SK-N-SH (cell line): ENCODE measurements at regions not wholly inside any gene's neighbourhood (a gene's known extent, or its start where the extent isn't known, plus 50 kb on each side); places are given as distances from the start of the nearest gene placed in this dataset.

Experiments used
- CTCF ChIA-PET: fragments of 300-600, 350-600 bp; formaldehyde crosslinking; extraction: SDS; loops from one replicate; lab custom pipeline; 2021; lab: Yijun Ruan, JAX
- POLR2A ChIA-PET: fragments of 350-600 bp; sonication (Branson Sonifier 250); formaldehyde crosslinking; extraction: SDS; loops from one replicate; lab custom pipeline; 2020; ENCODE audit warnings: antibody characterized with exemption, inconsistent platforms; lab: Yijun Ruan, JAX
- DNase-seq: peaks from one replicate; pipeline ENCODE4 v3.0.0; 2012
- H2AFZ ChIP-seq: fragments of 200-600 bp; sonication (generic); 2 replicates; pipeline ENCODE4 v1.8.1; 2016; ENCODE audit warnings: antibody characterized with exemption, mild to moderate bottlenecking, low read depth
- H3F3A ChIP-seq: fragments of 200-600 bp; sonication (generic); replicated peaks from 2 replicates; pipeline ENCODE3; 2016; ENCODE audit warnings: antibody characterized with exemption, mild to moderate bottlenecking; ENCODE audit not compliant: insufficient read depth
- H3K27ac ChIP-seq, 2 experiments: fragments of 200-500 bp in 1 of 2; fragments of 200-600 bp in 1 of 2; sonication (Bioruptor generic) in 1 of 2; sonication (generic), shearing (Covaris generic) in 1 of 2; 2 replicates each; pipeline versions ENCODE4 v1.5.1 to v1.6.1; 2014 to 2016; ENCODE audit warnings: low read depth in 2 of 2, inconsistent platforms in 1 of 2, low read length in 1 of 2, mild to moderate bottlenecking in 1 of 2, mixed read lengths in 1 of 2
- H3K27me3 ChIP-seq: fragments of 200-600 bp; sonication (generic), shearing (Covaris generic); 2 replicates; pipeline ENCODE4 v1.6.1; 2016; ENCODE audit warnings: mixed run types; ENCODE audit not compliant: insufficient read depth
- H3K36me3 ChIP-seq, 2 experiments: fragments of 200-500 bp in 1 of 2; fragments of 200-600 bp in 1 of 2; sonication (Bioruptor generic) in 1 of 2; sonication (generic) in 1 of 2; replicated peaks in 1 of 2; 2 replicates each; pipeline versions ENCODE3 to v1.5.1; 2014 to 2016; ENCODE audit warnings: low read length in 1 of 2, mild to moderate bottlenecking in 1 of 2; ENCODE audit not compliant: insufficient read depth in 2 of 2, control insufficient read depth in 1 of 2
- H3K4me1 ChIP-seq, 2 experiments: fragments of 200-500 bp in 1 of 2; fragments of 200-600 bp in 1 of 2; sonication (Bioruptor generic) in 1 of 2; sonication (generic), shearing (Covaris generic) in 1 of 2; 2 replicates each; pipeline versions ENCODE4 v1.5.1 to v1.6.1; 2014 to 2016; ENCODE audit warnings: low read depth in 1 of 2, low read length in 1 of 2, mixed run types in 1 of 2; ENCODE audit not compliant: insufficient read depth in 2 of 2, control insufficient read depth in 1 of 2
- H3K4me2 ChIP-seq: fragments of 200-600 bp; sonication (generic), shearing (Covaris generic); 2 replicates; pipeline ENCODE4 v1.6.1; 2017; ENCODE audit warnings: mixed run types
- H3K4me3 ChIP-seq, 2 experiments: fragments of 200-500 bp in 1 of 2; fragments of 200-600 bp in 1 of 2; sonication (Bioruptor generic) in 1 of 2; sonication (generic), shearing (Covaris generic) in 1 of 2; 2 replicates each; pipeline versions ENCODE4 v1.5.1 to v1.8.1; 2014 to 2016; ENCODE audit warnings: low read depth in 2 of 2, inconsistent platforms in 1 of 2, low read length in 1 of 2, mild to moderate bottlenecking in 1 of 2, mixed read lengths in 1 of 2, moderate library complexity in 1 of 2
- H3K79me2 ChIP-seq: fragments of 200-600 bp; sonication (generic); 2 replicates; pipeline ENCODE4 v1.8.1; 2017; ENCODE audit warnings: mild to moderate bottlenecking; ENCODE audit not compliant: insufficient read depth
- H3K9ac ChIP-seq: fragments of 200-600 bp; sonication (generic); 2 replicates; pipeline ENCODE4 v1.6.1; 2017; ENCODE audit warnings: mixed run types
- H3K9me2 ChIP-seq: fragments of 200-600 bp; sonication (generic); 2 replicates; pipeline ENCODE4 v1.6.1; 2017; ENCODE audit warnings: mixed run types
- H3K9me3 ChIP-seq: fragments of 200-600 bp; sonication (generic); 2 replicates; pipeline ENCODE4 v1.6.1; 2017; ENCODE audit warnings: mixed run types, mild to moderate bottlenecking, moderate library complexity
- H4K20me1 ChIP-seq: fragments of 200-600 bp; sonication (generic); 2 replicates; pipeline ENCODE4 v1.6.1; 2017; ENCODE audit warnings: mild to moderate bottlenecking, mixed run types; ENCODE audit not compliant: insufficient read depth
- CTCF ChIP-seq: fragments of 200-600 bp; sonication (generic); IDR thresholded peaks from 2 replicates; pipeline ENCODE4 v1.6.1; 2017; ENCODE audit warnings: antibody characterized with exemption, mild to moderate bottlenecking, moderate library complexity
- EP300 ChIP-seq, 2 experiments: IDR thresholded peaks; 2 replicates each; pipeline versions ENCODE4 v1.4.0 to v1.6.1; 2012; ENCODE audit warnings: borderline replicate concordance in 1 of 2, low read depth in 1 of 2, low read length in 1 of 2
- EZH2phosphoT487 ChIP-seq: fragments of 200-600 bp; sonication (generic); IDR thresholded peaks from 2 replicates; pipeline ENCODE4 v1.6.1; 2017; ENCODE audit warnings: low read depth, mixed run types, mild to moderate bottlenecking, antibody characterized with exemption, moderate library complexity, borderline replicate concordance
- FOSL2 ChIP-seq: IDR thresholded peaks from 2 replicates; pipeline ENCODE4 v1.4.0; 2012; ENCODE audit warnings: low read depth, mild to moderate bottlenecking, moderate library complexity, borderline replicate concordance
- FOXJ3 ChIP-seq: sonication (generic); formaldehyde crosslinking; IDR thresholded peaks from 2 replicates; pipeline ENCODE4 v1.5.1; 2020; ENCODE audit warnings: mild to moderate bottlenecking, missing genetic modification reagents
- GABPA ChIP-seq: IDR thresholded peaks from 2 replicates; pipeline ENCODE4 v1.4.0; 2012; ENCODE audit warnings: low read depth, mild to moderate bottlenecking
- IRF3 ChIP-seq: fragments of 150-350 bp; IDR thresholded peaks from 2 replicates; pipeline ENCODE4 v1.6.1; 2016; ENCODE audit warnings: mild to moderate bottlenecking, low read depth, low read length
- MEF2A ChIP-seq: IDR thresholded peaks from 2 replicates; pipeline ENCODE4 v1.4.0; 2012; ENCODE audit warnings: low read depth, borderline replicate concordance
- POLR2AphosphoS5 ChIP-seq: IDR thresholded peaks from 2 replicates; pipeline ENCODE4 v1.6.1; 2012; ENCODE audit warnings: low read depth, low read length
- RCOR1 ChIP-seq: fragments of 150-350 bp; IDR thresholded peaks from 2 replicates; pipeline ENCODE4 v1.6.1; 2017; ENCODE audit warnings: antibody characterized with exemption, low read length
- RFX5 ChIP-seq: IDR thresholded peaks from 2 replicates; pipeline ENCODE4 v1.6.1; 2012; ENCODE audit warnings: mild to moderate bottlenecking, improper control_type of control experiment, low read length
- RXRA ChIP-seq: IDR thresholded peaks from 2 replicates; pipeline ENCODE4 v1.4.0; 2012; ENCODE audit warnings: low read depth, mild to moderate bottlenecking, borderline replicate concordance
- SMC3 ChIP-seq: IDR thresholded peaks from 2 replicates; pipeline ENCODE4 v1.6.1; 2012; ENCODE audit warnings: low read depth, low read length, improper control_type of control experiment
- TCF12 ChIP-seq: IDR thresholded peaks from 2 replicates; pipeline ENCODE4 v1.4.0; 2012
- USF2 ChIP-seq: fragments of 150-350 bp; IDR thresholded peaks from 2 replicates; pipeline ENCODE4 v1.6.1; 2017; ENCODE audit warnings: antibody characterized with exemption, low read length, low read depth, borderline replicate concordance
- YY1 ChIP-seq: IDR thresholded peaks from 2 replicates; pipeline ENCODE4 v1.4.0; 2012; ENCODE audit warnings: low read depth, mild to moderate bottlenecking
- WGBS: methylation state at CpG from one replicate; pipeline ENCODE4 v1.1.6; 2017; ENCODE audit warnings: low lambda C conversion rate; 5-methylcytosine and 5-hydroxymethylcytosine counted together
- TF ChIP-seq, protein P1 (sequence below): IDR thresholded peaks from 2 replicates; pipeline ENCODE4 v1.4.0; 2012; ENCODE audit warnings: low read depth
- TF ChIP-seq, protein P2 (sequence below): IDR thresholded peaks from 2 replicates; pipeline ENCODE4 v1.6.1; 2012; ENCODE audit warnings: mild to moderate bottlenecking, low read depth, low read length, moderate library complexity
- TF ChIP-seq, protein P3 (sequence below): IDR thresholded peaks from 2 replicates; pipeline ENCODE4; 2012
- TF ChIP-seq, protein P4 (sequence below): IDR thresholded peaks from 2 replicates; pipeline ENCODE4 v1.4.0; 2012; ENCODE audit warnings: low read depth, borderline replicate concordance

DNA sequence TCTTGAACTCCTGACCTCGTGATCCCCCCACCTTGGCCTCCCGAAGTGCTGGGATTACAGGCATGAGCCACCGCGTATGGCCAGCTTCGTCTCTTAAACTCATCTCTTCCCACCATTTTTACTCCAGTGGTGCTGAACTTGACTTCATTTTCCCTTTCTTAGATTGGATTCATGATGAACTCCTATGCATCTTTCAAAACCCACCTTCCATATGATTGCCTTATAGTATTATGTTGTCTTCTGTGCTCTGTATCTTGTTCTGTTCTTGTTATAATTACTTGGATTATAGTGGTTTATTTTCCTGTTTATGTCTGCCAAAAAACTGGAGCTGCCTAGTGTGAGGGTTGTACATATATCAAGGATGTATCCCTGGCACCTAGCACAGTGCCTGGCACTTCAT lies 110.8 kb upstream of the GADD45A start:
- Histone ChIP-seq H3K27ac (no peak overlapping the region), H3K4me1 (peaks cover 12 to 14% of the 10 kb centered on the region in 2 experiments; a peak in 3 of 4 replicates)
- DNase-seq, result no peak
- TF ChIP-seq FOXJ3 (CRISPR knock-in tag) (no peak), EZH2phosphoT487 (no peak), YY1 (no peak), FOSL2 (no peak), EP300 (IDR thresholded peaks at IDR 0.05; ENCODE audit: borderline replicate concordance in 1 of 2, low read depth in 1 of 2, low read length in 1 of 2) (no peak), TCF12 (no peak), RFX5 (no peak), SMC3 (no peak), RCOR1 (no peak), GABPA (no peak), USF2 (no peak), MEF2A (no peak), CTCF (no peak), IRF3 (no peak), RXRA (no peak), POLR2AphosphoS5 (no peak)
- TF ChIP-seq, protein P1, sequence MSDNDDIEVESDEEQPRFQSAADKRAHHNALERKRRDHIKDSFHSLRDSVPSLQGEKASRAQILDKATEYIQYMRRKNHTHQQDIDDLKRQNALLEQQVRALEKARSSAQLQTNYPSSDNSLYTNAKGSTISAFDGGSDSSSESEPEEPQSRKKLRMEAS, result no peak
- TF ChIP-seq, protein P2, sequence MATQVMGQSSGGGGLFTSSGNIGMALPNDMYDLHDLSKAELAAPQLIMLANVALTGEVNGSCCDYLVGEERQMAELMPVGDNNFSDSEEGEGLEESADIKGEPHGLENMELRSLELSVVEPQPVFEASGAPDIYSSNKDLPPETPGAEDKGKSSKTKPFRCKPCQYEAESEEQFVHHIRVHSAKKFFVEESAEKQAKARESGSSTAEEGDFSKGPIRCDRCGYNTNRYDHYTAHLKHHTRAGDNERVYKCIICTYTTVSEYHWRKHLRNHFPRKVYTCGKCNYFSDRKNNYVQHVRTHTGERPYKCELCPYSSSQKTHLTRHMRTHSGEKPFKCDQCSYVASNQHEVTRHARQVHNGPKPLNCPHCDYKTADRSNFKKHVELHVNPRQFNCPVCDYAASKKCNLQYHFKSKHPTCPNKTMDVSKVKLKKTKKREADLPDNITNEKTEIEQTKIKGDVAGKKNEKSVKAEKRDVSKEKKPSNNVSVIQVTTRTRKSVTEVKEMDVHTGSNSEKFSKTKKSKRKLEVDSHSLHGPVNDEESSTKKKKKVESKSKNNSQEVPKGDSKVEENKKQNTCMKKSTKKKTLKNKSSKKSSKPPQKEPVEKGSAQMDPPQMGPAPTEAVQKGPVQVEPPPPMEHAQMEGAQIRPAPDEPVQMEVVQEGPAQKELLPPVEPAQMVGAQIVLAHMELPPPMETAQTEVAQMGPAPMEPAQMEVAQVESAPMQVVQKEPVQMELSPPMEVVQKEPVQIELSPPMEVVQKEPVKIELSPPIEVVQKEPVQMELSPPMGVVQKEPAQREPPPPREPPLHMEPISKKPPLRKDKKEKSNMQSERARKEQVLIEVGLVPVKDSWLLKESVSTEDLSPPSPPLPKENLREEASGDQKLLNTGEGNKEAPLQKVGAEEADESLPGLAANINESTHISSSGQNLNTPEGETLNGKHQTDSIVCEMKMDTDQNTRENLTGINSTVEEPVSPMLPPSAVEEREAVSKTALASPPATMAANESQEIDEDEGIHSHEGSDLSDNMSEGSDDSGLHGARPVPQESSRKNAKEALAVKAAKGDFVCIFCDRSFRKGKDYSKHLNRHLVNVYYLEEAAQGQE, result no peak
- TF ChIP-seq, protein P3, sequence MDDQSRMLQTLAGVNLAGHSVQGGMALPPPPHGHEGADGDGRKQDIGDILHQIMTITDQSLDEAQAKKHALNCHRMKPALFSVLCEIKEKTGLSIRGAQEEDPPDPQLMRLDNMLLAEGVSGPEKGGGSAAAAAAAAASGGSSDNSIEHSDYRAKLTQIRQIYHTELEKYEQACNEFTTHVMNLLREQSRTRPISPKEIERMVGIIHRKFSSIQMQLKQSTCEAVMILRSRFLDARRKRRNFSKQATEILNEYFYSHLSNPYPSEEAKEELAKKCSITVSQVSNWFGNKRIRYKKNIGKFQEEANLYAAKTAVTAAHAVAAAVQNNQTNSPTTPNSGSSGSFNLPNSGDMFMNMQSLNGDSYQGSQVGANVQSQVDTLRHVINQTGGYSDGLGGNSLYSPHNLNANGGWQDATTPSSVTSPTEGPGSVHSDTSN, result no peak
- TF ChIP-seq, protein P4, sequence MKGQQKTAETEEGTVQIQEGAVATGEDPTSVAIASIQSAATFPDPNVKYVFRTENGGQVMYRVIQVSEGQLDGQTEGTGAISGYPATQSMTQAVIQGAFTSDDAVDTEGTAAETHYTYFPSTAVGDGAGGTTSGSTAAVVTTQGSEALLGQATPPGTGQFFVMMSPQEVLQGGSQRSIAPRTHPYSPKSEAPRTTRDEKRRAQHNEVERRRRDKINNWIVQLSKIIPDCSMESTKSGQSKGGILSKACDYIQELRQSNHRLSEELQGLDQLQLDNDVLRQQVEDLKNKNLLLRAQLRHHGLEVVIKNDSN, result no peak
- TF ChIP-seq, all 33 proteins: peak for 0
- WGBS, result 95% methylated on average over 5 of the region's 5 CpGs
- Histone ChIP-seq H3K9me2 (no peaks in the 10 kb centered on the region), H3K79me2 (no peaks in the 10 kb centered on the region), H2AFZ (no peak overlapping the region), H3K9me3 (no peaks in the 10 kb centered on the region), H3K36me3 (no peaks in the 10 kb centered on the region), H3K4me2 (no peak overlapping the region), H3K4me3 (no peak overlapping the region), H4K20me1 (no peaks in the 10 kb centered on the region), H3K9ac (no peak overlapping the region), H3F3A (peaks cover 13% of the 10 kb centered on the region), H3K27me3 (no peaks in the 10 kb centered on the region)
- ChIA-PET CTCF (interaction anchor here (1.3 to 8.7 kb wide), 6 partner anchors 12 to 191 kb away, joined by 3 to 52 read pairs (median 4); no protein-coding TSS in a partner anchor), POLR2A (no interaction called here)
